WI38 (cell line): ENCODE measurements at regions not wholly inside any gene's neighbourhood (a gene's known extent, or its start where the extent isn't known, plus 50 kb on each side); places are given as distances from the start of the nearest gene placed in this dataset.

ENCODE experiments used
- H3K4me3 ChIP-seq: 2 replicates; pipeline ENCODE4 v1.5.1; 2011; ENCODE audit warnings: low read depth, mild to moderate bottlenecking, control low read depth, low read length
- TF ChIP-seq, protein P1 (sequence below): IDR thresholded peaks from 2 replicates; pipeline ENCODE4 v1.5.1; 2012; ENCODE audit warnings: low read depth, mild to moderate bottlenecking, control low read depth, low read length

DNA sequence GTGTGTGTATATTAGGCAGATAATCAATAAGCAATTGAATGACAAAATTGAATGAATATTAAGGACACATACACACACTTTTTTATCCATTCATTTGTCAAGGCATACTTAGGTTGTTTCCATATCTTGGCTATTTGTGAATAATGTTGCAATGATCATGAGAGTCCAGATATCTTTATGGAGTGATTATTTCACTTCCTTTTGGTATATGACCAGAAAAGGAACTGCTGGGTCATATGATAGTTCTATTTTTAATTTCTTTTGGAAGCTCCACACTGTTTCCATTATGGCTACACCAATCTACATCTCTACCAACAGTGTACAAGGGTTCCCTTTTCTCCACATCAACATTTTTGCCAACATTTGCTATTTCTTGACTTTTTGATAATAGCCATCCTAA lies 137.7 kb upstream of the PAPPA start:
- TF ChIP-seq, protein P1, sequence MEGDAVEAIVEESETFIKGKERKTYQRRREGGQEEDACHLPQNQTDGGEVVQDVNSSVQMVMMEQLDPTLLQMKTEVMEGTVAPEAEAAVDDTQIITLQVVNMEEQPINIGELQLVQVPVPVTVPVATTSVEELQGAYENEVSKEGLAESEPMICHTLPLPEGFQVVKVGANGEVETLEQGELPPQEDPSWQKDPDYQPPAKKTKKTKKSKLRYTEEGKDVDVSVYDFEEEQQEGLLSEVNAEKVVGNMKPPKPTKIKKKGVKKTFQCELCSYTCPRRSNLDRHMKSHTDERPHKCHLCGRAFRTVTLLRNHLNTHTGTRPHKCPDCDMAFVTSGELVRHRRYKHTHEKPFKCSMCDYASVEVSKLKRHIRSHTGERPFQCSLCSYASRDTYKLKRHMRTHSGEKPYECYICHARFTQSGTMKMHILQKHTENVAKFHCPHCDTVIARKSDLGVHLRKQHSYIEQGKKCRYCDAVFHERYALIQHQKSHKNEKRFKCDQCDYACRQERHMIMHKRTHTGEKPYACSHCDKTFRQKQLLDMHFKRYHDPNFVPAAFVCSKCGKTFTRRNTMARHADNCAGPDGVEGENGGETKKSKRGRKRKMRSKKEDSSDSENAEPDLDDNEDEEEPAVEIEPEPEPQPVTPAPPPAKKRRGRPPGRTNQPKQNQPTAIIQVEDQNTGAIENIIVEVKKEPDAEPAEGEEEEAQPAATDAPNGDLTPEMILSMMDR: no peak

DNA sequence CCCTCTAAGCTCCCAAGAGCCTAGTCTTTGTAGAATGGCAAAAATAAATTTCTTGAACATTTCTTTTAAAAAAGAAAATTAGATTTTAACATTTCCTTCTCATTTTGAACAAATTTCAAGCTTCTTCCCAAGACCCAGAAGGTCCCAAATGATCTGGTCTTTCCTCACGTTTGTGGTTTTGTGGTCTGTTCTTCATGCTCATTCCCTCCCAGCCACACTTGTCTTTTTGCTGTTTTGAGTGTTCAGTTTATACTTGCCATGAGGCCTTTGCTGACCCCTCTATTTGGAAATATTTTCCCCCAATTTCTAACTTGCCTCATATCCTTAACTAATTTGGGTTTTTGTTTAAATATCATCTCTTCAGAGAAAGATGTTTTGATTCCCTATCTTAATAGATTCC lies 133.4 kb upstream of the PAPPA start:
- H3K4me3 ChIP-seq: no peak overlapping the region
- TF ChIP-seq, protein P1: no peak

More for the DNA sequence above, 137.7 kb upstream of the PAPPA start:
- no peak overlapping the region for H3K4me3 ChIP-seq

GRCh38 chr9:116020801-116021200 lies 132.8 kb upstream of the PAPPA start:
- H3K4me3 ChIP-seq: no peak overlapping the region
- TF ChIP-seq, protein P1: no peak

- TF ChIP-seq, protein P1: no peak
These were observed 126.5 kb upstream of the PAPPA start for GRCh38 chr9:116027096-116027495.

GRCh38 chr9:116027511-116027910 lies 126.1 kb upstream of the PAPPA start:
- H3K4me3 ChIP-seq: no peak overlapping the region
- TF ChIP-seq, protein P1: no peak

More at GRCh38 chr9:116027096-116027495, 126.5 kb upstream of the PAPPA start:
- H3K4me3 ChIP-seq: no peak overlapping the region

- H3K4me3 ChIP-seq: no peak overlapping the region
- TF ChIP-seq, protein P1: no peak
These were observed 125.6 kb upstream of the PAPPA start for GRCh38 chr9:116027951-116028350.

GRCh38 chr9:116030517-116030916 lies 123.1 kb upstream of the PAPPA start:
- no peak overlapping the region for H3K4me3 ChIP-seq
- TF ChIP-seq, protein P1: no peak
